Panc1 (cell line): ENCODE measurements at regions not wholly inside any gene's neighbourhood (a gene's known extent, or its start where the extent isn't known, plus 50 kb on each side); places are given as distances from the start of the nearest gene placed in this dataset.
A peak's percentile ranks its signal among the peaks of the same experiment; 100 is the strongest.
"Not testable (repeated sequence)": the region's sequence is repeated elsewhere in the genome, so short reads cannot be mapped to it uniquely, and the experiment has no call there.

ENCODE experiments used
- ATAC-seq: fragments of 200-7000 bp; cut with Tn5 transposase; 2 replicates; pipeline ENCODE4 v1.9.1; 2020; ENCODE audit warnings: mild to moderate bottlenecking, moderate library complexity
- BruUV-seq: library from RNA; stranded (reverse); fragments of 400-500 nt; replicated peaks from 2 replicates; lab custom pipeline; 2021; lab: Mats Ljungman, UMichigan
- CTCF ChIA-PET: fragments of 300-600 bp; sonication (Branson Sonifier 250); formaldehyde crosslinking; loops from one replicate; lab custom pipeline; 2022; ENCODE audit warnings: antibody characterized with exemption; lab: Charles Lee
- POLR2A ChIA-PET: fragments of 300-600 bp; sonication (Branson Sonifier 250); formaldehyde crosslinking; loops from one replicate; lab custom pipeline; 2022; ENCODE audit warnings: antibody characterized with exemption; lab: Charles Lee
- DNase-seq: peaks from one replicate; pipeline ENCODE4 v3.0.0-alpha.2; 2010; ENCODE audit warnings: low read depth, low spot score
- H3K27ac ChIP-seq: 2 replicates; pipeline ENCODE4 v1.5.1; 2011; ENCODE audit warnings: mild to moderate bottlenecking, low read length, inconsistent platforms
- H3K27me3 ChIP-seq: fragments of 200-500 bp; sonication (Bioruptor generic); 2 replicates; pipeline ENCODE4 v1.6.0; 2014; ENCODE audit warnings: low read length, inconsistent platforms; ENCODE audit not compliant: control insufficient read depth, insufficient read depth
- H3K36me3 ChIP-seq: fragments of 200-500 bp; sonication (Bioruptor generic); 2 replicates; pipeline ENCODE4 v1.5.1; 2014; ENCODE audit warnings: inconsistent platforms, mild to moderate bottlenecking, low read length, moderate library complexity; ENCODE audit not compliant: control insufficient read depth, insufficient read depth
- H3K4me1 ChIP-seq: 2 replicates; pipeline ENCODE4 v1.5.1; 2011; ENCODE audit warnings: inconsistent platforms, mild to moderate bottlenecking, low read length, moderate library complexity; ENCODE audit not compliant: control insufficient read depth, insufficient read depth
- H3K4me3 ChIP-seq, 2 experiments: 2 replicates each; pipeline ENCODE4 v1.5.1; 2011 to 2012; ENCODE audit warnings: low read depth in 2 of 2, low read length in 2 of 2, mild to moderate bottlenecking in 2 of 2, inconsistent platforms in 1 of 2, moderate library complexity in 1 of 2
- H3K9me3 ChIP-seq: fragments of 200-500 bp; sonication (Bioruptor generic); 2 replicates; pipeline ENCODE4 v1.5.1; 2014; ENCODE audit warnings: low read depth, mild to moderate bottlenecking, inconsistent platforms, low read length, moderate library complexity; ENCODE audit not compliant: control insufficient read depth, insufficient read depth
- SIN3A ChIP-seq: IDR thresholded peaks from 2 replicates; pipeline ENCODE4 v1.6.1; 2012; ENCODE audit warnings: low read depth, mild to moderate bottlenecking, low read length, moderate library complexity, borderline replicate concordance; ENCODE audit not compliant: insufficient read depth
- in situ Hi-C: cut with HindIII; loops from 2 replicates; pipeline ENCODE4 v1.10.0; 2016; ENCODE audit warnings: low sequenced_read_pairs, low pct_unique_long_range_greater_than_20kb
- intact Hi-C: fragments of 100-400 bp; cut with micrococcal nuclease; formaldehyde crosslinking; loops from one replicate; pipeline ENCODE4 v1.10.0; 2022; ENCODE audit not compliant: unreplicated experiment
- TF ChIP-seq, protein P1 (sequence below): fragments of 450-650 bp; IDR thresholded peaks from 2 replicates; pipeline ENCODE4 v1.5.1; 2017; ENCODE audit warnings: mild to moderate bottlenecking
- TF ChIP-seq, protein P2 (sequence below), 2 experiments: IDR thresholded peaks; 2 replicates each; pipeline ENCODE4 v1.6.1; 2011 to 2012; ENCODE audit warnings: low read depth in 2 of 2, control low read depth in 1 of 2, low read length in 1 of 2, mild to moderate bottlenecking in 1 of 2, moderate library complexity in 1 of 2; ENCODE audit not compliant: insufficient read depth in 1 of 2

DNA sequence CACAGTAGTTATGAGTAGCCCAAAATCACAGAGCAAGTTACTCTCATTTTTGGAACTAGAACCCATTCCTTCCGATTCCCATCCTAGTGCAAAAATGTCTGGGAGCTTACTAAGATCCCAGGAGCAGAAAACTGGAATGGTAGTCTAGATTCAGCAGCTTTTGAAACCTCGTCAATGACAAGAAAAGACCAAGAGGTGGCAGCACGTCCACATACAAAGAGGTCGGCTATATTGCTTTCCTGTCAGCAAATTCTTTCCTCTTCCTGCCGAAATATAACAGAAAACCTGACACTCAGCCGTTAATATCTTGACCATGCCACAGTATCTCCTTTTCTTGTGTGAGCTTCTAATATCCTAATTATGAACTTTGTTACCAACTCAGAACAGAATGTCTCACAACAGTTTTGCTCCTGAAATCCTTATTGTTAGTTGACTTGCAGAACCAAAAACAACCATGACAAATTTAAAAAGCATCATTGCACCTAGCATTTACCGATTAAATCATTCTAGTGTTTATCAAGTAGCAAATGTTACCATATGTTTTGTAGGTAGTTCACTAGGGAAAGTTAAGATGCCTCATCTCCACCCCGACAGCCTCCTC, 92.8 kb upstream of the OR9G4 start:
- Histone ChIP-seq H3K4me3 (no peak overlapping the region), H3K27ac (no peak overlapping the region), H3K36me3 (no peaks in the 10 kb centered on the region), H3K27me3 (no peaks in the 10 kb centered on the region), H3K9me3 (no peaks in the 10 kb centered on the region), H3K4me1 (no peaks in the 10 kb centered on the region)
- in situ Hi-C loops = loop anchor here (10.0 kb wide), 1 partner anchor 293 kb away; no protein-coding TSS in a partner anchor
- POLR2A ChIA-PET = no interaction called here
- BruUV-seq = no TSS peak
- intact Hi-C loops = loop anchor here (1.0 kb wide), 2 partner anchors 275 to 408 kb away; no protein-coding TSS in a partner anchor
- peak; percentile 78; the same call in 1 of the 2 replicates for ATAC-seq
- TF ChIP-seq, protein P1, sequence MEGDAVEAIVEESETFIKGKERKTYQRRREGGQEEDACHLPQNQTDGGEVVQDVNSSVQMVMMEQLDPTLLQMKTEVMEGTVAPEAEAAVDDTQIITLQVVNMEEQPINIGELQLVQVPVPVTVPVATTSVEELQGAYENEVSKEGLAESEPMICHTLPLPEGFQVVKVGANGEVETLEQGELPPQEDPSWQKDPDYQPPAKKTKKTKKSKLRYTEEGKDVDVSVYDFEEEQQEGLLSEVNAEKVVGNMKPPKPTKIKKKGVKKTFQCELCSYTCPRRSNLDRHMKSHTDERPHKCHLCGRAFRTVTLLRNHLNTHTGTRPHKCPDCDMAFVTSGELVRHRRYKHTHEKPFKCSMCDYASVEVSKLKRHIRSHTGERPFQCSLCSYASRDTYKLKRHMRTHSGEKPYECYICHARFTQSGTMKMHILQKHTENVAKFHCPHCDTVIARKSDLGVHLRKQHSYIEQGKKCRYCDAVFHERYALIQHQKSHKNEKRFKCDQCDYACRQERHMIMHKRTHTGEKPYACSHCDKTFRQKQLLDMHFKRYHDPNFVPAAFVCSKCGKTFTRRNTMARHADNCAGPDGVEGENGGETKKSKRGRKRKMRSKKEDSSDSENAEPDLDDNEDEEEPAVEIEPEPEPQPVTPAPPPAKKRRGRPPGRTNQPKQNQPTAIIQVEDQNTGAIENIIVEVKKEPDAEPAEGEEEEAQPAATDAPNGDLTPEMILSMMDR = peak; percentile 76
- TF ChIP-seq SIN3A = no peak
- CTCF ChIA-PET = interaction anchor here (0.8 to 1.5 kb wide), 2 partner anchors 262 to 407 kb away, joined by 3 to 34 read pairs; no protein-coding TSS in a partner anchor
- DNase-seq = peak; percentile 55

DNA sequence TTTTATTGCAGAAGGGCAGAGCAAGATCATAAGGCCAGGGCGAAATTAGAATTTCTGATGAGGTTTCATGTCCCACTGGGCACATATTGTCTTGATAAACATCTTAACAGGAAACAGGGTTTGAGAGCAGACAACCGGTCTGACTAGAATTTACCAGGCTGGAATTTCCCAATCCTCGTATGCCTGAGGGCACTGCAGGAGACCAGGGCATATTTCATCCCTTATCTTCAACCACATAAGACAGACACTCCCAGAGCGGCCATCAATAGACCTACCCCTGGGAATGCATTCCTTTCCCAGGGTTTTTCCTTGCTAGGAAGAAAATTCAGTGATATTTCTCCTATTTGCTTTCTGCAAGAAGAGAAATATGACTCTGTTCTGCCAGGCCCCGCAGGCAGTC, 78.9 kb upstream of the OR9G4 start:
- H3K4me1 ChIP-seq, H3K27ac ChIP-seq, POLR2A ChIA-PET, BruUV-seq, CTCF ChIA-PET, ATAC-seq, H3K36me3 ChIP-seq, H3K9me3 ChIP-seq, in situ Hi-C loops, DNase-seq, intact Hi-C loops, H3K27me3 ChIP-seq, H3K4me3 ChIP-seq: not testable (repeated sequence)

DNA sequence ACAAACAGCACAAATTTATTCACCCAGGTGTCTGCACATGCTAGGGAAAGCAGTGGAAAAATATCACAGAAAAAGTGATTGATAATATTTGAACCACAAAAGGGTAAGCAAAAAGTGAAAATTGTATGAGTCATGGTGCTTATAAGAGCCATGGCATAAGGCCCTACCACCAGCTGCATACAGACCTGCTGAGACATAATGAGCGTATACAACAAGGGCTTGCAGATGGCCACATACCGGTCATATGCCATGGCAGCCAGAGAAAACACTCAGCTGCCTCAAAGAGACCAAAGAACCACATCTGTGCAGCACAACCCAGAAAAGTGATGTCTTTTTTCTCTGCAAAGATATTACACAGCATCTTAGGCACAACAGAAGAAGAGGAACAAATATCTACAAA, 71.4 kb upstream of the OR9G4 start:
- Histone ChIP-seq H3K9me3 (no peaks in the 10 kb centered on the region), H3K4me3 (no peak overlapping the region), H3K27ac (no peak overlapping the region), H3K36me3 (no peaks in the 10 kb centered on the region), H3K27me3 (no peaks in the 10 kb centered on the region), H3K4me1 (no peaks in the 10 kb centered on the region)
- ATAC-seq = no peak
- BruUV-seq = no TSS peak
- in situ Hi-C loops = no loop called here
- ChIA-PET CTCF (no interaction called here), POLR2A (no interaction called here)
- TF ChIP-seq, protein P2, sequence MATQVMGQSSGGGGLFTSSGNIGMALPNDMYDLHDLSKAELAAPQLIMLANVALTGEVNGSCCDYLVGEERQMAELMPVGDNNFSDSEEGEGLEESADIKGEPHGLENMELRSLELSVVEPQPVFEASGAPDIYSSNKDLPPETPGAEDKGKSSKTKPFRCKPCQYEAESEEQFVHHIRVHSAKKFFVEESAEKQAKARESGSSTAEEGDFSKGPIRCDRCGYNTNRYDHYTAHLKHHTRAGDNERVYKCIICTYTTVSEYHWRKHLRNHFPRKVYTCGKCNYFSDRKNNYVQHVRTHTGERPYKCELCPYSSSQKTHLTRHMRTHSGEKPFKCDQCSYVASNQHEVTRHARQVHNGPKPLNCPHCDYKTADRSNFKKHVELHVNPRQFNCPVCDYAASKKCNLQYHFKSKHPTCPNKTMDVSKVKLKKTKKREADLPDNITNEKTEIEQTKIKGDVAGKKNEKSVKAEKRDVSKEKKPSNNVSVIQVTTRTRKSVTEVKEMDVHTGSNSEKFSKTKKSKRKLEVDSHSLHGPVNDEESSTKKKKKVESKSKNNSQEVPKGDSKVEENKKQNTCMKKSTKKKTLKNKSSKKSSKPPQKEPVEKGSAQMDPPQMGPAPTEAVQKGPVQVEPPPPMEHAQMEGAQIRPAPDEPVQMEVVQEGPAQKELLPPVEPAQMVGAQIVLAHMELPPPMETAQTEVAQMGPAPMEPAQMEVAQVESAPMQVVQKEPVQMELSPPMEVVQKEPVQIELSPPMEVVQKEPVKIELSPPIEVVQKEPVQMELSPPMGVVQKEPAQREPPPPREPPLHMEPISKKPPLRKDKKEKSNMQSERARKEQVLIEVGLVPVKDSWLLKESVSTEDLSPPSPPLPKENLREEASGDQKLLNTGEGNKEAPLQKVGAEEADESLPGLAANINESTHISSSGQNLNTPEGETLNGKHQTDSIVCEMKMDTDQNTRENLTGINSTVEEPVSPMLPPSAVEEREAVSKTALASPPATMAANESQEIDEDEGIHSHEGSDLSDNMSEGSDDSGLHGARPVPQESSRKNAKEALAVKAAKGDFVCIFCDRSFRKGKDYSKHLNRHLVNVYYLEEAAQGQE (IDR thresholded peaks at IDR 0.05; ENCODE audit: insufficient read depth in 1 of 2, low read depth in 2 of 2, low read length in 1 of 2) = no peak
- DNase-seq = no peak
- intact Hi-C loops = no loop called here
